ENCODE measurements at regions not wholly inside any gene's neighbourhood (a gene's known extent, or its start where the extent isn't known, plus 50 kb on each side); places are given as distances from the start of the nearest gene placed in this dataset.

DNA sequence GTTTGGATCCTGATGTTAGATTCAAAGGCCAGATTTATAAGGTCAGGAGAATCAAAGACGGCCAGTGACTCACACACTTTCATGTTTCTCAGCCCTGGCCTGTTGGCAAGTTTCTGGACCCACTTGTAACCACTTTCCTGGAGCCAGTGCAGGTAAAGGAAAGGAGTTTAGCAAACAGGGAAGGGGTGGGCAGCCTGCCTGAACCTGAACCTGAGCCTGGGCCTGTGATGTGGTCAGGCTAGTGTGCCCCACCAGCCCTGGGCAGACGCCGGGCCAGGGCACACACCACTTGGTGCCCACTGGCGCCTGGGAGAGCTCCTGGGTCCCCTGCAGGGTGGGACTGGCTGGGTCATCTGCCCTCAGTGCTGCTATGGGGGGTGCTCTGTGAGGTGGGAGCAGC lies 100.5 kb upstream of the SPRED2 start:
- TF ChIP-seq, protein P1, sequence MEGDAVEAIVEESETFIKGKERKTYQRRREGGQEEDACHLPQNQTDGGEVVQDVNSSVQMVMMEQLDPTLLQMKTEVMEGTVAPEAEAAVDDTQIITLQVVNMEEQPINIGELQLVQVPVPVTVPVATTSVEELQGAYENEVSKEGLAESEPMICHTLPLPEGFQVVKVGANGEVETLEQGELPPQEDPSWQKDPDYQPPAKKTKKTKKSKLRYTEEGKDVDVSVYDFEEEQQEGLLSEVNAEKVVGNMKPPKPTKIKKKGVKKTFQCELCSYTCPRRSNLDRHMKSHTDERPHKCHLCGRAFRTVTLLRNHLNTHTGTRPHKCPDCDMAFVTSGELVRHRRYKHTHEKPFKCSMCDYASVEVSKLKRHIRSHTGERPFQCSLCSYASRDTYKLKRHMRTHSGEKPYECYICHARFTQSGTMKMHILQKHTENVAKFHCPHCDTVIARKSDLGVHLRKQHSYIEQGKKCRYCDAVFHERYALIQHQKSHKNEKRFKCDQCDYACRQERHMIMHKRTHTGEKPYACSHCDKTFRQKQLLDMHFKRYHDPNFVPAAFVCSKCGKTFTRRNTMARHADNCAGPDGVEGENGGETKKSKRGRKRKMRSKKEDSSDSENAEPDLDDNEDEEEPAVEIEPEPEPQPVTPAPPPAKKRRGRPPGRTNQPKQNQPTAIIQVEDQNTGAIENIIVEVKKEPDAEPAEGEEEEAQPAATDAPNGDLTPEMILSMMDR (IDR thresholded peaks at IDR 0.05): no peak
- TF ChIP-seq, protein P2, sequence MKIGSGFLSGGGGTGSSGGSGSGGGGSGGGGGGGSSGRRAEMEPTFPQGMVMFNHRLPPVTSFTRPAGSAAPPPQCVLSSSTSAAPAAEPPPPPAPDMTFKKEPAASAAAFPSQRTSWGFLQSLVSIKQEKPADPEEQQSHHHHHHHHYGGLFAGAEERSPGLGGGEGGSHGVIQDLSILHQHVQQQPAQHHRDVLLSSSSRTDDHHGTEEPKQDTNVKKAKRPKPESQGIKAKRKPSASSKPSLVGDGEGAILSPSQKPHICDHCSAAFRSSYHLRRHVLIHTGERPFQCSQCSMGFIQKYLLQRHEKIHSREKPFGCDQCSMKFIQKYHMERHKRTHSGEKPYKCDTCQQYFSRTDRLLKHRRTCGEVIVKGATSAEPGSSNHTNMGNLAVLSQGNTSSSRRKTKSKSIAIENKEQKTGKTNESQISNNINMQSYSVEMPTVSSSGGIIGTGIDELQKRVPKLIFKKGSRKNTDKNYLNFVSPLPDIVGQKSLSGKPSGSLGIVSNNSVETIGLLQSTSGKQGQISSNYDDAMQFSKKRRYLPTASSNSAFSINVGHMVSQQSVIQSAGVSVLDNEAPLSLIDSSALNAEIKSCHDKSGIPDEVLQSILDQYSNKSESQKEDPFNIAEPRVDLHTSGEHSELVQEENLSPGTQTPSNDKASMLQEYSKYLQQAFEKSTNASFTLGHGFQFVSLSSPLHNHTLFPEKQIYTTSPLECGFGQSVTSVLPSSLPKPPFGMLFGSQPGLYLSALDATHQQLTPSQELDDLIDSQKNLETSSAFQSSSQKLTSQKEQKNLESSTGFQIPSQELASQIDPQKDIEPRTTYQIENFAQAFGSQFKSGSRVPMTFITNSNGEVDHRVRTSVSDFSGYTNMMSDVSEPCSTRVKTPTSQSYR (CRISPR knock-in tag; IDR thresholded peaks at IDR 0.05): no peak
- TF ChIP-seq ATF2 (CRISPR knock-in tag; IDR thresholded peaks at IDR 0.05; ENCODE audit: borderline replicate concordance, low read depth) (no peak), KAT7 (CRISPR knock-in tag; IDR thresholded peaks at IDR 0.05; ENCODE audit: borderline replicate concordance) (no peak)

All from WTC11 (cell line).